GM18868 (cell line): ENCODE measurements at regions not wholly inside any gene's neighbourhood (a gene's known extent, or its start where the extent isn't known, plus 50 kb on each side); places are given as distances from the start of the nearest gene placed in this dataset.

Experiments
- ATAC-seq: cut with Tn5 transposase; IDR thresholded peaks from one replicate; pipeline ENCODE4 v1.9.1; 2021; ENCODE audit warnings: mild to moderate bottlenecking, moderate library complexity; ENCODE audit not compliant: unreplicated experiment

- ATAC-seq = no peak
Measured at GRCh38 chr3:124230998-124231397, 239.1 kb upstream of the ROPN1 start.

GRCh38 chr3:124234852-124235252, 242.9 kb upstream of the ROPN1 start:
- no peak for ATAC-seq

GRCh38 chr3:124235446-124235845, 243.5 kb upstream of the ROPN1 start:
- no peak for ATAC-seq

- no peak for ATAC-seq
Measured at GRCh38 chr3:124243177-124243859, 251.4 kb upstream of the ROPN1 start.

- no peak for ATAC-seq
Measured at GRCh38 chr3:124246376-124246775, 254.5 kb upstream of the ROPN1 start.

- no peak for ATAC-seq
Measured at GRCh38 chr3:124246949-124247348, 255.0 kb upstream of the ROPN1 start.

GRCh38 chr3:124248471-124249028, 256.6 kb upstream of the ROPN1 start:
- ATAC-seq = no peak

GRCh38 chr3:124249038-124249437, 257.1 kb upstream of the ROPN1 start:
- ATAC-seq = no peak

GRCh38 chr3:124250053-124250452, 258.1 kb upstream of the ROPN1 start:
- ATAC-seq = no peak

- no peak for ATAC-seq
Measured at GRCh38 chr3:124256156-124256555, 264.2 kb upstream of the ROPN1 start.

- no peak for ATAC-seq
Measured at GRCh38 chr3:124256599-124256998, 264.7 kb upstream of the ROPN1 start.

GRCh38 chr3:124257336-124257864, 265.5 kb upstream of the ROPN1 start:
- ATAC-seq = peak; percentile 69

GRCh38 chr3:124258057-124258500, 266.2 kb upstream of the ROPN1 start:
- ATAC-seq = no peak

- ATAC-seq = peak; percentile 65
Measured at GRCh38 chr3:124260206-124260915, 268.4 kb upstream of the ROPN1 start.

GRCh38 chr3:124261306-124261705, 269.4 kb upstream of the ROPN1 start:
- no peak for ATAC-seq

- ATAC-seq = no peak
Measured at GRCh38 chr3:124263168-124263567, 271.2 kb upstream of the ROPN1 start.

- ATAC-seq = no peak
Measured at GRCh38 chr3:124264346-124264745, 272.4 kb upstream of the ROPN1 start.

- ATAC-seq = no peak
Measured at GRCh38 chr3:124266487-124266886, 274.6 kb upstream of the ROPN1 start.

- ATAC-seq = no peak
Measured at GRCh38 chr3:124267406-124267805, 275.5 kb upstream of the ROPN1 start.

- ATAC-seq = no peak
Measured at GRCh38 chr3:124268355-124268754, 276.4 kb upstream of the ROPN1 start.

GRCh38 chr3:124269619-124270018, 277.7 kb upstream of the ROPN1 start:
- ATAC-seq = no peak

GRCh38 chr3:124272605-124273151, 280.8 kb upstream of the ROPN1 start:
- no peak for ATAC-seq
